HG02938 (cell line): ENCODE measurements at regions not wholly inside any gene's neighbourhood (a gene's known extent, or its start where the extent isn't known, plus 50 kb on each side); places are given as distances from the start of the nearest gene placed in this dataset.

ENCODE experiments used
- ATAC-seq: cut with Tn5 transposase; IDR thresholded peaks from one replicate; pipeline ENCODE4 v1.9.1; 2021; ENCODE audit warnings: mild to moderate bottlenecking, moderate library complexity; ENCODE audit not compliant: unreplicated experiment

DNA sequence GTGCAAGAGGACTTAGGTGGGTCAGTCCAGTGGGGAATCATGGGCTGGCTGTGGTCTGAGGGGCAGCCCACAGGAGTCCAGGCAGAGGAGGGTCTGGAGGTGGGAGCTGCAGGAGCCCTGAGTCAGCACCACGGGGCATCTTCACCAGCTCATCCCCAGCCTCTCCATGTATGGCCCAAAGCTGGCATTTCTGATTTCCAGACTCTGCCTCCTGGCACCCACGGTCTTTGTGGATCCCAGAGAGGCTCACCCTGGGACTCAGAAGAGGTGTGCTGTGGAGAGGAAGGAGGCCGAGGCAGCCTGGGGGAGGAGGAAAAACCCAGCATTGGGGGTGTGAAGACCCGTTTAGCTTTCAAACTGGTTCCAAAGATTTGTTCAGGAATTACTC lies 64.5 kb upstream of the KLF13 start:
- ATAC-seq, result no peak

DNA sequence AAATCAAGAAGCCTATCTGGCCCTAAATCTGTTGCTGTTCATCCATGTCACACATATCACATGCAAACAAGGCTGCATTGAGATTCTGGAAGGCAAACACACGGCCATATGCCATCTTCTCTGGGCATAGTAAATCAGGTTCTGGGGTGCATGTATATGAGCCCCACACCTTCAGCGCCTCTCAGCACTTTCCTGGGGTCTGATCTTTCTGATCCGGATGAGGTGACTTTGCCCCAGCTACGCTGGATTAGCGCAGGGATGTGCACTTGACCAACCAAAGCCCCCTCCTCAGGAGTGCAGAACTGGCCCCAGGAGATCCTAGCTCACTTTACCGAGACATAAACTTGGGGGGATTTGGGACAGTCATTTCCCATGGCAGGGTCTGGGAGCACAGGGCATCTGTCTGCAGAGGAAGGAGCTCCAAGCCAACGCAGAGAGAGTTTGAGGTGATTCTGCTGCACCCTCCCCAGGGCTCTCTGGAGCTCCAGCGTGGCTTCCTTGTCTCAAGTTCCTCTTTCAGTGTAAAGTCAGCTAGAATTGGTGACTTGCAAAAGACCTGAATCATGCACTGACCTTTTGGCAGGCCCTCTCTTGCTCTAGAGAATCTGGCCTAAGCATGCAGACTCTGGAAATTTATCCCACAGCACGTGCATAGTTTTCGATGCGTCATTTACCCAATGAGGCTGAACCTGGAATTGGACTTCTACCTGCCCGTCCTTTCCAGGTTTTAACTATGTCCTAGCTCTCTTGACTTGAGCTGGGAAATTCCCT lies 63.5 kb upstream of the KLF13 start:
- no peak for ATAC-seq

DNA sequence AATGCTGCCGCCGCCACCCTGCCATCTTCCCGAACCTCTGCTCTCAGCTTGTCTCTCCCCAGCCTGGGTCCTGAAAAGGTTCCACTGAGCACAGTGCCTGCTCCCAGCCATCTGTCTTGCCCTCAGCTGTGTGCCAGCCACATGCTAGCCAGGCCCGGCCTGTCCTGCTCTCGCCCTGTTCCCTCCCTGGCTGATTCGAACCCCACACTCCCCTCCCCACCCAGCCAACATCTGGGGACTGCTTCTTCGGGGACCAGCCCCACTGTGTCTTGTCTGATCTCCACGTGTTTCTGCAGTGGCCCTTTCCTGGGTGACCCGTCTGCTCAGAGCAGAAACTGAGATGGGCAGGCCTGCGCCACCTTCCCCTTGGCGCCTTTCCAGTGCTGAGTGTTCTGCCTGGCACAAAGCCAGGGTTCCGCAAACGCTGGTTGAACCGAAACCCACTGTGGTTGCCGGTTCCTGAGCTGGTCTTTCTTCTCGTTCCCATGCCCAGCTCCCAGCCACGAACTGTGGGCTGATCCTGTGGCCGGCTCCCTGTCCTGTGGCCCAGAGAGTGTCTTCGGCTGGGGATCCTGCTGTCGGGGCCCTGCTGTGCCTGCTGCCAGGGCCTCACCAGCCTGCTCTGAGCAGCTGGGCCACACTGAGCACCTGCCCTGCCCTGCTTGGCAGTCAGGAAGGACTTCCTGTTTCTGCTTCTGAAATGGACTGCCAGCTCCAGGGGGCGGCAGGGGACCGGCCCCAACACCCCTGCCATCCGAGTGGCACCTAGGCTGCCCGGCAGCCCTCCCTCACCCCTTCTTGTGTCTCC lies 62.7 kb upstream of the KLF13 start:
- no peak for ATAC-seq

DNA sequence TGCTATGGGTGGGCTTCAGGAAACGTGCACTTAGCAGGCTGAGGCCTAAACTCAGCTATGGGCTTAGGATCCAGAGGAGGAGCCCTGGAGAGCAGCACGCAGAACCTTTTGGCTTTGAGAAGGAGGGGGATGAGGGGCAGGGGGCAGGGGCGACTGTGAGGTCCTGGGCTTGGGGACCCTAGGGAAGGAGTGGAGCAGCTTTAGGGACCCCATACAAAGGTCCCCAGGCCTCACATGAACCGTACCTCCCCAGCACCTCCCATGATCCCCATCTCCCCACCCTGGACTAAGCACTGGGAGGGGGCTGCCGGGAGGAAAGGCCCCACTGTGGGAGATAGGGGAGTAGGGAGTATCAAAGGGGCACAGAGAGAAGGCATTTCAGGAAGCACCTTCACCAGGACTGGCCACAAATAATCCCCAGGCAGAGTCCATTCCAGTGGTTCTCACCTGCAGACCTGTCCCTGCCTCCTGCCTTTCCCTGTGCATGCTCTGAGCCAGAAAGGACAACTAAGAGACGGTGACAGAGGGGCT lies 62.0 kb upstream of the KLF13 start:
- ATAC-seq, result no peak

GRCh38 chr15:31265090-31265870 lies 61.4 kb upstream of the KLF13 start:
- no peak for ATAC-seq

GRCh38 chr15:31265871-31266711 lies 60.5 kb upstream of the KLF13 start:
- peak; percentile 63 for ATAC-seq

- ATAC-seq, result peak; percentile 17
These were observed 59.9 kb upstream of the KLF13 start for GRCh38 chr15:31266712-31267111.

DNA sequence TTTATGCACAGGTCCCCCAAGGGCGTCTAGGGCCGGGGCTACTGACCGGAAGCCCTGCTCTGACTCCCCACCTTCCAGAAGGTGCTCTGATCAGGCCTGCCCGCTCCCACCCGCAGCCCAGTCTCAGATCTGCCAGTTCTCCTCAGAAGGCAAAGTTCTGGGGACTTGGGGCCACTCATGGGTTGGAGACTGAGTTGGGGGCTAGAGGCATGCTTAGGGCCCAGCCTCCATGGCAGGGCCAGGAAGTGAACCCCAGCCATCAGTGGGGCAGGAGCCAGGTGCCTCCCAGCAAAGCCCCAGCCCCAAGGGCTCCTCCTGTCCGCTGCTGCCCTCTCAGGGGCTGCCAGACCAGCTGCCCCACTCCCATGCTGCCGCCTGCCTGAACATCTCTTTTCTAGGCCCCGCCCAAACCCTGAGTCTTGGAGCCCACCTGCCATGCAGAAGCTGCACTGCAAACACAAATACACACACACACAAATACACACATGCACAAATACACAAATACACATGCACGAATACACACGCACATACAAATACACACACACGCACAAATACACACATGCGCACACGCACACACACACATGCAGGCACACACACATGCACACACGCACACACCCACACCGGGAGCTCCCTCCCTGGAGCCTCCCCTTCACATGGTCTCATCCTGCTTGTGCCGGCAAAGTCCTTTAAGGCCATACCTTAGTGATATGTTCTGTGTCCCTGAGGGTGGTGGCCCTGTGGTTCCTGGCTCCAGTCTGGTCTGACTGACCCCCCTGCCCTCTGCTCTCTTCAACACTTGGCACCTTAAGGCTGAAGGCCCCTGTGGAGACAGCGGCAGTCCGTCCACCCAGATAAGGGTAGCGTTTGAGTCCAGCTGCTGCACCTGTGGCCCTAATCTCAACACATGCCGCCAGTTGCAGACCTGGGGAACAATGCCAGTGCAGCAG lies 59.2 kb upstream of the KLF13 start:
- no peak for ATAC-seq

DNA sequence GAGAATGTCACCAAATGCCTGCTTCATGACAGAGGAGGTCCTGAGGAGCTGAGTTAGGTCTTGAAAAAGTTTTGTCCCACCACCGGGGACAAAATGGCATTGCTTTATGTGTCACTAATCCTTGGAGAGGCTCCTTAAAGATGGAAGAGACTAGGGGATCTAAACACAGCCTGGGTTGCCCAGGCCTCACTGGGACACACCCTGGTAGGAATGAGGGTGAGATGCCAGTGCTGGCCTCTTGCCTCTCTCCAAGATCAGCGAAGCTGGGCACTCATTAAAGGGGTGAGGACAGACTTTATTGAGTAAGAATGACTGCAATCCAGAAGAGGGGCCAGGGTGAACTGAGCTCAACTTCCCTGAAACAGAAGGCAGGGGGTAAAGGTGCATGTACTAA lies 58.5 kb upstream of the KLF13 start:
- no peak for ATAC-seq

DNA sequence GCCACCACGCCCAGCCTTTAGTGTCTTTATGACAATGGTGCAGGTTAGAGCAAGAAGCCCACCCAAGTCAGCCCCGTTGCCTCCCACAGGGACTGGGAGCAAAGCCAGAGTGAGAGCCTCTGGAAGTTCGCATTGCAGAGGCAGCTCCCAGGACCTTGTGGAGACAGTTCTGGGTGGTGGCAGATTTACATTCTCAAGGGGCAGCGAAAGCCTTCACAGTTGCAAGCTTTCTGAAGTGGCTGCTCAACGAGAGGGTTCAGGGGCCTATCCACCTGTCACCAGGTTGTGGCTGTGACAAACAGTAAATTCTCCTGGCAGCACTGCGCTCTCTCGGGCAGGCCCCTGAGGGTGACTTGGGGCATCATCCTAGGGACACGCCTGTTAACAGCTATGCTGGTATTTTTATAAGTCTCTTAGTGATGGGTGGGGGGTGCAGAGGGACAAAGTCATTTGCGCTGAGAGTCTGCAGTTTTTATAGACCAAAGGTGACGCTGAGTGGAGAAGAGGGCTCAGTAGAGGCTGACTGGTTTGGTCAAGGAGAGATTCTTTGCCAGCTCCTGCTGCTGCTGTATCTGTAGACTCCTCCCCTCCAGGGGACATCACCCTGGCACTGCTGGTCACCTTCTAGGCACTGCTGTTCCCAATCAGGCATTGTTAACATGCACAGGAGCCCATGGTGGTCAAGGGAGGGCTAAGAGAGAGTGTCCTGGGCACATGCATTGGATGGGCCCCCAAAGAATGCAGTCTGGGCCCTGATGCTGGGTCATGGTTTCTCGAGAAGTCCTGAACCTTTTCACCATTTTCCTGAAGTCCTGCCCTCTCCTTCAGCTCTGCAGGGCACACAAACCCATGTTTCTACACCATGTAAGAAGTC lies 57.5 kb upstream of the KLF13 start:
- ATAC-seq, result no peak

GRCh38 chr15:31269816-31270575 lies 56.6 kb upstream of the KLF13 start:
- ATAC-seq, result no peak

DNA sequence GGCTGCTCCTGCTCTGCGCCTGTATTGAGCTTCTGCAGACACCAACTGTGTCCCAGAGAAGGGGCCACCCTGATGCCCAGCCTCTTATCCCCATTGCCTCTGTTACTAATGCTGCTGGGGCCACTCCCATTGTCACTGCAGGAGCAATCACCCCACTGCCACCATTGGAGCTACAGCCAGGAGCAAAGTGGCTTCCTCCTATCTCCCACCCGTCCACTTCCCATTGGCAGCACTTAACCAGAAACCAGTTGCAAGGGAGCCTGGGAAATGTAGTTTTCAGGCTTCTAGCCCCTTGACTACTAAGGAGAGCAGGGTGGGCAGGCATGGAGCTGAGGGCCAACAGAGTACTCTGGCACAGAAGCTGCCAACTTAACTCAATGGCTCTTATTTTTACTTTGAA lies 55.9 kb upstream of the KLF13 start:
- no peak for ATAC-seq

- ATAC-seq, result no peak
These were observed 55.4 kb upstream of the KLF13 start for GRCh38 chr15:31271224-31271635.

- ATAC-seq, result no peak
These were observed 54.7 kb upstream of the KLF13 start for GRCh38 chr15:31271711-31272557.

DNA sequence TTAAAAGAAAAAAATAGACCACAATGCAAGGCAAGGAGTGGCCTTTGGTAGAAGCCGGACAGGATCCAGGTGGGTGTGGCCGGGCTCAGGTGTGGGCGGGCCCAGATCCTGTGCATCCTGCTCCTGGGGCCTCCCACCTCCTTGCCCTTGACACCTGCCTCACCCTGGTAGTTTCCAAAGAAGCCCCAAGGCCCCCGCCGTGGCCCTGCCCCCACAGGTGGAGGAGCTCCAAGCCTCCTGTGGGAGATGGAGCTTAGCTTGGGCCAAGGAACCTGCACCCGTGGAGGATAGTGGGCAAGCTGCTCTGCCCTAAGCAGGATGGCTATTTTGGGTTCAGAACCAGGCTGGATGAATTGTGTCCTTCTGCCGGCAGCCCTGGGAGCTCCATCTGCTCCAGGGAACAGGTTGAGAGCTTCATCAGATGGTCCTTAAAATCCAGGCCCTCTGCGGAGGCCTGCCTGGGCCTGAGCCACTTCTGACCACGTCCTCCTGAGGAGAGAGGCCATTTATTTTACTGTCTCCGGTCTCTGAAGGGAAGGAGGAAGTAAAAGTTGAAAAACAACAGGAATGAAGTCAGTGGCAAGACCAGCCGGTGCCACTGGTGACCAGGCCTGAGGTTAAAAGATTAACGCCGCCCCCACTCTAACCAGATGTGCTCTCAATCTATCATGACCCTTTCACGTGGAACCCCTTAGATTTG lies 53.9 kb upstream of the KLF13 start:
- ATAC-seq, result no peak
